OCI-LY1 (cell line): ENCODE measurements at regions not wholly inside any gene's neighbourhood (a gene's known extent, or its start where the extent isn't known, plus 50 kb on each side); places are given as distances from the start of the nearest gene placed in this dataset.
"Not testable (repeated sequence)": the region's sequence is repeated elsewhere in the genome, so short reads cannot be mapped to it uniquely, and the experiment has no call there.

Experiments
- CTCF ChIP-seq: fragments of 200-600 bp; sonication (generic), shearing (Covaris generic); IDR thresholded peaks from 2 replicates; pipeline ENCODE4 v1.5.1; 2017; ENCODE audit warnings: mild to moderate bottlenecking, antibody characterized with exemption, low read length, moderate library complexity, mixed read lengths
- EZH2 ChIP-seq: fragments of 200-600 bp; sonication (generic), shearing (Covaris generic); IDR thresholded peaks from 2 replicates; pipeline ENCODE4 v1.8.0; 2017; ENCODE audit warnings: borderline replicate concordance, mixed run types, mild to moderate bottlenecking, antibody characterized with exemption, low read length, moderate library complexity, mixed read lengths

- not testable (repeated sequence) for TF ChIP-seq CTCF, EZH2
Measured at GRCh38 chr2:111319552-111319951, 198.8 kb downstream of the BCL2L11 start.
